Trophoblast cell (in vitro differentiated cells and primary cell): ENCODE measurements at regions not wholly inside any gene's neighbourhood (a gene's known extent, or its start where the extent isn't known, plus 50 kb on each side); places are given as distances from the start of the nearest gene placed in this dataset.

ENCODE experiments used
- DNase-seq, 2 donors: peaks; one replicate each; pipeline ENCODE4 v3.0.0-alpha.2; 2016
- H2AFZ ChIP-seq: 2 replicates; pipeline ENCODE4 v1.6.1; 2013; ENCODE audit warnings: low read length, moderate library complexity, mild to moderate bottlenecking; ENCODE audit not compliant: insufficient read depth, poor library complexity
- H2AK5ac ChIP-seq: 2 replicates; pipeline ENCODE4 v1.6.1; 2013; ENCODE audit warnings: mild to moderate bottlenecking, low read length
- H2BK120ac ChIP-seq: 2 replicates; pipeline ENCODE4 v1.6.1; 2013; ENCODE audit warnings: low read length, mild to moderate bottlenecking, moderate library complexity; ENCODE audit not compliant: insufficient read depth, poor library complexity
- H2BK12ac ChIP-seq: 2 replicates; pipeline ENCODE4 v1.6.1; 2013; ENCODE audit warnings: mild to moderate bottlenecking, low read length, moderate library complexity
- H2BK5ac ChIP-seq: 2 replicates; pipeline ENCODE4 v1.6.1; 2013; ENCODE audit warnings: low read length, low read depth, moderate library complexity, mild to moderate bottlenecking; ENCODE audit not compliant: poor library complexity
- H3K14ac ChIP-seq: 2 replicates; pipeline ENCODE4 v1.6.1; 2013; ENCODE audit warnings: mild to moderate bottlenecking, low read length
- H3K18ac ChIP-seq: 2 replicates; pipeline ENCODE4 v1.6.1; 2013; ENCODE audit warnings: mild to moderate bottlenecking, low read length
- H3K23ac ChIP-seq: 2 replicates; pipeline ENCODE4 v1.6.1; 2013; ENCODE audit warnings: low read length
- H3K27ac ChIP-seq: 2 replicates; pipeline ENCODE4 v1.5.1; 2013; ENCODE audit warnings: low read depth, mild to moderate bottlenecking, inconsistent platforms, low read length, moderate library complexity
- H3K27me3 ChIP-seq: 2 replicates; pipeline ENCODE4 v1.6.1; 2013; ENCODE audit warnings: inconsistent platforms, mild to moderate bottlenecking, low read length, moderate library complexity; ENCODE audit not compliant: insufficient read depth
- H3K36me3 ChIP-seq, 2 experiments: 1 replicate in 1 of 2; 2 replicates in 1 of 2; pipeline ENCODE4 v1.6.1; 2013; ENCODE audit warnings: low read length in 2 of 2, mild to moderate bottlenecking in 2 of 2, moderate library complexity in 1 of 2; ENCODE audit not compliant: insufficient read depth in 2 of 2, control insufficient read depth in 1 of 2
- H3K4ac ChIP-seq: 2 replicates; pipeline ENCODE4 v1.6.1; 2013; ENCODE audit warnings: low read depth, mild to moderate bottlenecking, low read length, moderate library complexity
- H3K4me1 ChIP-seq, 2 experiments: 1 replicate in 1 of 2; 2 replicates in 1 of 2; pipeline ENCODE4 v1.6.1; 2013; ENCODE audit warnings: low read length in 2 of 2, mild to moderate bottlenecking in 2 of 2, moderate library complexity in 1 of 2; ENCODE audit not compliant: insufficient read depth in 2 of 2, control insufficient read depth in 1 of 2
- H3K4me2 ChIP-seq: 2 replicates; pipeline ENCODE4 v1.6.1; 2013; ENCODE audit warnings: inconsistent platforms, mild to moderate bottlenecking, low read length, moderate library complexity
- H3K4me3 ChIP-seq: 2 replicates; pipeline ENCODE4 v1.5.1; 2013; ENCODE audit warnings: mild to moderate bottlenecking, low read depth, low read length, inconsistent platforms
- H3K79me1 ChIP-seq: one replicate; pipeline ENCODE4 v1.6.1; 2013; ENCODE audit warnings: low read length
- H3K79me2 ChIP-seq: 2 replicates; pipeline ENCODE4 v1.6.1; 2013; ENCODE audit warnings: low read length, mild to moderate bottlenecking; ENCODE audit not compliant: control insufficient read depth, insufficient read depth, poor library complexity
- H3K9ac ChIP-seq: 2 replicates; pipeline ENCODE4 v1.6.1; 2013; ENCODE audit warnings: mild to moderate bottlenecking, low read length
- H3K9me3 ChIP-seq: 2 replicates; pipeline ENCODE4 v1.6.1; 2013; ENCODE audit warnings: low read depth, mild to moderate bottlenecking, control low read depth, inconsistent platforms, low read length; ENCODE audit not compliant: insufficient read depth
- H4K12ac ChIP-seq: 2 replicates; pipeline ENCODE4 v1.6.1; 2013; ENCODE audit warnings: low read depth, mild to moderate bottlenecking, low read length, moderate library complexity
- H4K8ac ChIP-seq: 2 replicates; pipeline ENCODE4 v1.6.1; 2013; ENCODE audit warnings: low read depth, mild to moderate bottlenecking, low read length, moderate library complexity
- H4K91ac ChIP-seq: one replicate; pipeline ENCODE4 v1.6.1; 2013; ENCODE audit warnings: low read depth, mild to moderate bottlenecking, low read length, moderate library complexity
- WGBS: extraction: QIAGEN DNeasy Blood & Tissue Kit; methylation state at CpG from one replicate; pipeline ENCODE4 v1.1.7; 2013; ENCODE audit warnings: missing lambda C conversion rate; ENCODE audit not compliant: insufficient read length, insufficient coverage; ENCODE audit errors: extremely low coverage; 5-methylcytosine and 5-hydroxymethylcytosine counted together

DNA sequence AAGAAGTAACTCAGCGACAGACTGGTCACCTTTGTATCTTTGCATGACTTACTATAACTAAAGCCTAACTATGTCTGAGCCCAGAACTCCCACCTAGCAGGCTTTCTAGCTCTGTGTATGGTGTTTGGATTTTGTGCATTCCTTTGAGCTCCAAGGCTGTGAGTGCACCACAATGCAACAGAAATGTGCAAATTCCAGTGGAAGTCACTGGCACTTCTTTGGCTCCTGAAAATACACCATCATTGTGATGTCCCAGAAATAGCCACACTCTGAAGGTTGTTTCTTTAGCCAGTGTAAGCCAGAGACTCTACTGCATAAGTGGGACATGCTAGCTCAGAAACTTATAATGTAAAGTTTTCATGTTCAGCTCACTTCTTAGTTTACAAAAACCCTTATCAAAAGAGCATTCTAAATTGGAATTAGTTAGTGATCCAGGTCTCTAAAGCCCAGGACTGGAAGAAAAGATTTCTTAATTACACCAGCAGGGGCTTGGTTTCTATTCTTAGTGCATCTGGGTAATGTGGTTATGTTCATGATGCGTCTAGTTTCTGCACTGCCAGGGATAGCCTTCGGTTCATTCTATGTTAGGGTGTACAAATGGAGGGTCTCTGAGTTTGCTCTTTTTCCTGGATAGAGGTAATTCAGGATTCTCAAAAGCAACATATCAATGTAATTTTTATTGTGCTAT lies 1239.5 kb upstream of the ZEB2 start:
- Histone ChIP-seq H2BK5ac (no peak overlapping the region), H2AFZ (no peak overlapping the region), H3K36me3 (no peaks in the 10 kb centered on the region), H2BK12ac (no peak overlapping the region), H3K14ac (no peak overlapping the region), H4K8ac (no peak overlapping the region), H3K4ac (no peak overlapping the region), H3K79me1 (no peaks in the 10 kb centered on the region), H3K27ac (no peak overlapping the region), H3K4me2 (no peak overlapping the region), H3K27me3 (no peaks in the 10 kb centered on the region), H3K4me1 (peaks cover 0 to 6% of the 10 kb centered on the region in 2 experiments), H2AK5ac (no peak overlapping the region), H3K18ac (no peak overlapping the region), H4K91ac (no peak overlapping the region), H2BK120ac (no peak overlapping the region), H3K23ac (no peak overlapping the region), H3K79me2 (no peaks in the 10 kb centered on the region), H3K4me3 (no peak overlapping the region), H3K9ac (no peak overlapping the region), H4K12ac (no peak overlapping the region), H3K9me3 (no peaks in the 10 kb centered on the region)
- no peak for DNase-seq
- WGBS = no CpG with 5 or more reads among the region's 3 CpGs

DNA sequence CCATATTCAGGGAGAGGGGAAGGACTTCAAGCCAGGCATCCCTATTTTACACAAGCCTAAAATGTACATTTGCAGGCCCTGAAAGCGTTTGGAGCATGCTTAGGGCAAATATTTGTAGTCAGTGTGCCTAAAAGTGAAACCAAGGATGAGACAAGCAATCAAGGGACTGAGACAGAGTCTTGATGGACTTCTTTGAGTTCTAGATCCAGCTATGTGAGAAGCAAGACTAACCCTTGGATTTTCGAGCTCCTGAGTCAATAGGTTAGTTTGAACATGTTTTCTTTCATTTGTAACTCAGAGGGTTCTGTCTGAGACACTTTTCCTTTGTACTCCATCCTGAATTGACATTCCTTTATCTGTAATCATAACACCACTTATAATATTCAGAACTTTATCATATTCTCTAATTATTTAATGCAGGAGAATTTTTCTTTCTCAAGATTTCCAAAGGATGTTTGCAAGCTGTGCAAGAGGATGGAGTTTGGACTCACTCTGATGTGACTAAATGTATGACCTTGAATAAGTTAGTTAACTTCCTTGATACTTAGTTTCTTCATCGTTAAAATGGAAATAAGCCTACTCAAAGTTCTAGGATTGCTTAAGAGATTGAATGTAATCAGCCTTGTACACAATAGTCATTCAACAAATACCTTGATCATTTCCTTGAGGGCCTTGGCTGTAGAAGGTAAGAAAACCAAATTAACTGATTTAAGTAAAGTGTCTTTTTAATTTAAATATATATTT lies 1237.8 kb upstream of the ZEB2 start:
- Histone ChIP-seq H4K8ac (no peak overlapping the region), H3K4me3 (no peak overlapping the region), H3K27me3 (no peaks in the 10 kb centered on the region), H3K4ac (no peak overlapping the region), H2BK120ac (no peak overlapping the region), H3K9me3 (no peaks in the 10 kb centered on the region), H2BK12ac (no peak overlapping the region), H3K36me3 (no peaks in the 10 kb centered on the region), H2BK5ac (no peak overlapping the region), H3K18ac (no peak overlapping the region), H3K9ac (no peak overlapping the region), H3K79me2 (no peaks in the 10 kb centered on the region), H4K91ac (no peak overlapping the region), H3K27ac (no peak overlapping the region), H3K4me1 (peaks cover 0 to 8% of the 10 kb centered on the region in 2 experiments), H3K4me2 (no peak overlapping the region), H3K79me1 (no peaks in the 10 kb centered on the region), H2AK5ac (no peak overlapping the region), H3K14ac (no peak overlapping the region), H4K12ac (no peak overlapping the region), H3K23ac (no peak overlapping the region), H2AFZ (no peak overlapping the region)
- no peak for DNase-seq
- WGBS = no CpG with 5 or more reads among the region's 3 CpGs

DNA sequence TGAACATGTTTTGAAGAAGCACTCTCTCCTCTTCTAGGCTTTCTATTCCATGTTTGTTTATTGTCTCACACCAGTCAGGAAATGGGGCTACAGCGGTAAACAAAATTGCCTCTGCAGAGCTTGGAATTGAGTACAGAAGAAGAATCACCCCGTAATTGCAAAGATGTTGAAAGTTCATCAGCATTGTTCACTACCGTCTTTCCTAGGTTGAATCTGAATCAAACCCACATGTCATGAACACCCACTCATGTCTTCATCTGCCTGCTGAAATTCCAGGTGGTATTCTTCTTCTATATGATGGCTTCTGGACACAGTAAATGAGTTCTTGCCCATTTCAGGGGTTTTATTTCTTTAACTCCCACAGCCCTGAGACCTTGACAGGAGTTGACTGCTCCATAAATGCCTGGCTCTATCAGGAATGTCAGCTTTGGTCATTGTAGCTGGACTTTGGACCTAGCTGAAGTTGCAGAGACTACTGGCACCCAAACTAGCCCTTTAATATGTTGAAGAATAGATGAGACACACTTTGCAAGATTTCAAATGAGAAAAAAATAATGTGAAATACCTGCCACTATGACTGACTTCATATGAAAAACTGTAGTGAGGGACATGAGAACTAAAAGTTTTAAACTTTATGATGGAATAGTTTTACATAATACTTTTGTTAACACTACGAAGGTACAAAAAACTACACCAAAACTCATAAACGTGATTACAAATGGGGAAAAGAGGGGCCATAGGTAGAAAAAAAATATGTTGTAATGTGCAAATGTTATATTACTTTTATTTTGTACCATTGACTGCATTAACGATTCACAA lies 1235.3 kb upstream of the ZEB2 start:
- no peaks in the 10 kb centered on the region for H3K9me3 ChIP-seq
- WGBS = no CpG with 5 or more reads among the region's 6 CpGs
- no peaks in the 10 kb centered on the region for H3K36me3 ChIP-seq
- H3K18ac ChIP-seq = no peak overlapping the region
- H2BK120ac ChIP-seq = no peak overlapping the region
- H3K79me1 ChIP-seq = peaks cover 2% of the 10 kb centered on the region
- H3K14ac ChIP-seq = no peak overlapping the region
- H2BK5ac ChIP-seq = no peak overlapping the region
- H3K4me1 ChIP-seq = peaks cover 3 to 8% of the 10 kb centered on the region in 2 experiments
- H3K4me2 ChIP-seq = no peak overlapping the region
- H3K23ac ChIP-seq = no peak overlapping the region
- H3K79me2 ChIP-seq = no peaks in the 10 kb centered on the region
- no peak overlapping the region for H3K4ac ChIP-seq
- no peaks in the 10 kb centered on the region for H3K27me3 ChIP-seq
- H3K9ac ChIP-seq = no peak overlapping the region
- no peak overlapping the region for H3K4me3 ChIP-seq
- no peak overlapping the region for H3K27ac ChIP-seq
- H2AK5ac ChIP-seq = no peak overlapping the region
- no peak overlapping the region for H4K12ac ChIP-seq
- no peak overlapping the region for H2AFZ ChIP-seq
- no peak overlapping the region for H4K91ac ChIP-seq
- no peak overlapping the region for H2BK12ac ChIP-seq
- no peak overlapping the region for H4K8ac ChIP-seq
- DNase-seq = no peak

DNA sequence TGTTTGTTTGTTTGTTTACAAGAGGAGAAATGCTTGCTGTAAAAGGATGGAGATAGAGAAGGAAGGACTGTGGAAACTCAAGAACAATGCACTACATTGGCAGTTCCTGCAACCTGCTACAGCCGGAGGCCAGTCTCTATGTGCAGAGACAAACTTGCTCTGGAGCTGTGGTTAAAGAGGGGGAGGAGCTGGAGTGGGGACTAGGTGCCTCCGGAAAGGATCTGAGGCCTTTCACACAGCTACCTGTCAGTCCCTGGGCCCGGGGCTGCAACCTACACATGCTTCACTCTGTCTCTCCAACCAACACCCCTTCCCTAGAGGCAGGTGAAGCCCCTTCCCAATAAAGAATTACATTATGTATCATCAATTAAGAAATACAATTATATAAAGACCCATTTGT lies 1234.0 kb upstream of the ZEB2 start:
- H2BK12ac ChIP-seq = no peak overlapping the region
- H3K9ac ChIP-seq = no peak overlapping the region
- no peak overlapping the region for H3K18ac ChIP-seq
- no peak overlapping the region for H2AFZ ChIP-seq
- no peak overlapping the region for H3K4me3 ChIP-seq
- WGBS = no CpG with 5 or more reads among the region's 3 CpGs
- H4K12ac ChIP-seq = no peak overlapping the region
- H3K14ac ChIP-seq = no peak overlapping the region
- H2BK120ac ChIP-seq = no peak overlapping the region
- H2BK5ac ChIP-seq = no peak overlapping the region
- no peak overlapping the region for H3K4ac ChIP-seq
- H3K9me3 ChIP-seq = no peaks in the 10 kb centered on the region
- DNase-seq = no peak
- H3K36me3 ChIP-seq = no peaks in the 10 kb centered on the region
- H3K23ac ChIP-seq = no peak overlapping the region
- peaks cover 2% of the 10 kb centered on the region for H3K79me1 ChIP-seq
- peaks cover 3 to 6% of the 10 kb centered on the region in 2 experiments for H3K4me1 ChIP-seq
- no peaks in the 10 kb centered on the region for H3K79me2 ChIP-seq
- H4K91ac ChIP-seq = no peak overlapping the region
- no peak overlapping the region for H3K4me2 ChIP-seq
- H3K27ac ChIP-seq = no peak overlapping the region
- no peak overlapping the region for H4K8ac ChIP-seq
- H2AK5ac ChIP-seq = no peak overlapping the region
- no peaks in the 10 kb centered on the region for H3K27me3 ChIP-seq
